ENCODE measurements at regions not wholly inside any gene's neighbourhood (a gene's known extent, or its start where the extent isn't known, plus 50 kb on each side); places are given as distances from the start of the nearest gene placed in this dataset.

DNA sequence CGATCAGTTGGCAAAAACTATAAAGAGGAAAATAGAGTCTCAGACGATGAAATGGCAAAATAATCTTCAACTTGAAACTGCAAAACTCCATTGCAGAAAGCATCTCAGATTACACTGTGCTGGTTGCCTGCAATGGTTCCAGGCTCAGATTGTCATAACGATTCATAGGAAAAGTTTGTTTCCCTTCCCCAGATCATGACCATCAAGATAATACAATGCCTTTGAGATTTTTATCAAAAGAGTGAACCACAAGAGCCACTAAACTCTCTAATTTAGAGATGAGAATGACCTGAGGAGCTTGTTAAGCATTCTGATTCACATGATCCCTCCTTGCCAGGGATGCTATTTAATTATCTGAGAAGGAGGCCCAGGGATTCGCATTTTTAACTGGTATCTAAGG, 52.6 kb upstream of the ITGA1 start:
- no peaks in the 10 kb centered on the region for H3K27me3 ChIP-seq (ENCODE audit: control insufficient read depth, insufficient read depth, low read length)
- H3K36me3 ChIP-seq (ENCODE audit: control insufficient read depth, insufficient read depth, low read length), result no peaks in the 10 kb centered on the region
- DNase-seq (ENCODE audit: low read depth), result no peak
- no peak overlapping the region for H3K4me3 ChIP-seq (ENCODE audit: low read depth, low read length)
- TF ChIP-seq, protein P1, sequence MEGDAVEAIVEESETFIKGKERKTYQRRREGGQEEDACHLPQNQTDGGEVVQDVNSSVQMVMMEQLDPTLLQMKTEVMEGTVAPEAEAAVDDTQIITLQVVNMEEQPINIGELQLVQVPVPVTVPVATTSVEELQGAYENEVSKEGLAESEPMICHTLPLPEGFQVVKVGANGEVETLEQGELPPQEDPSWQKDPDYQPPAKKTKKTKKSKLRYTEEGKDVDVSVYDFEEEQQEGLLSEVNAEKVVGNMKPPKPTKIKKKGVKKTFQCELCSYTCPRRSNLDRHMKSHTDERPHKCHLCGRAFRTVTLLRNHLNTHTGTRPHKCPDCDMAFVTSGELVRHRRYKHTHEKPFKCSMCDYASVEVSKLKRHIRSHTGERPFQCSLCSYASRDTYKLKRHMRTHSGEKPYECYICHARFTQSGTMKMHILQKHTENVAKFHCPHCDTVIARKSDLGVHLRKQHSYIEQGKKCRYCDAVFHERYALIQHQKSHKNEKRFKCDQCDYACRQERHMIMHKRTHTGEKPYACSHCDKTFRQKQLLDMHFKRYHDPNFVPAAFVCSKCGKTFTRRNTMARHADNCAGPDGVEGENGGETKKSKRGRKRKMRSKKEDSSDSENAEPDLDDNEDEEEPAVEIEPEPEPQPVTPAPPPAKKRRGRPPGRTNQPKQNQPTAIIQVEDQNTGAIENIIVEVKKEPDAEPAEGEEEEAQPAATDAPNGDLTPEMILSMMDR (IDR thresholded peaks at IDR 0.05; ENCODE audit: insufficient read depth, low read length, poor library complexity, severe bottlenecking), result no peak

Measured in kidney epithelial cell (primary cell).